A673 (cell line): ENCODE measurements at regions not wholly inside any gene's neighbourhood (a gene's known extent, or its start where the extent isn't known, plus 50 kb on each side); places are given as distances from the start of the nearest gene placed in this dataset.

Experiments
- BruUV-seq: library from RNA; stranded (reverse); fragments of 400-500 nt; replicated peaks from 2 replicates; lab custom pipeline; 2021; lab: Mats Ljungman, UMichigan
- CTCF ChIA-PET: fragments of 300-600 bp; sonication (Branson Sonifier 250); formaldehyde crosslinking; loops from one replicate; lab custom pipeline; 2022; ENCODE audit warnings: antibody characterized with exemption; lab: Charles Lee
- POLR2A ChIA-PET: fragments of 300-600 bp; sonication (Branson Sonifier 250); formaldehyde crosslinking; loops from one replicate; lab custom pipeline; 2022; ENCODE audit warnings: antibody characterized with exemption; ENCODE audit not compliant: low non-redundant PET; lab: Charles Lee
- DNase-seq: peaks from one replicate; pipeline ENCODE4 v3.0.0-alpha.2; 2015; ENCODE audit warnings: low spot score
- H3K27ac ChIP-seq: fragments of 200-600 bp; sonication (generic); 2 replicates; pipeline ENCODE4 v1.5.1; 2016; ENCODE audit warnings: mixed run types, low read depth, mild to moderate bottlenecking, mixed read lengths, antibody characterized with exemption, low read length; ENCODE audit not compliant: poor library complexity, severe bottlenecking
- H3K27me3 ChIP-seq: fragments of 200-600 bp; sonication (generic); replicated peaks from 2 replicates; pipeline ENCODE4 v1.6.1; 2017; ENCODE audit warnings: mixed run types, low read depth, mild to moderate bottlenecking, mixed read lengths, antibody characterized with exemption, low read length; ENCODE audit not compliant: insufficient read depth, poor library complexity
- H3K36me3 ChIP-seq: fragments of 200-600 bp; sonication (generic); 2 replicates; pipeline ENCODE4 v1.6.1; 2016; ENCODE audit warnings: mixed run types, mild to moderate bottlenecking, mixed read lengths, antibody characterized with exemption, low read length; ENCODE audit not compliant: insufficient read depth, poor library complexity, severe bottlenecking
- H3K4me1 ChIP-seq: fragments of 200-600 bp; sonication (generic); 2 replicates; pipeline ENCODE4 v1.6.1; 2017; ENCODE audit warnings: mixed run types, mild to moderate bottlenecking, mixed read lengths, antibody characterized with exemption, low read length; ENCODE audit not compliant: insufficient read depth, poor library complexity, severe bottlenecking
- H3K4me3 ChIP-seq: fragments of 200-600 bp; sonication (generic); 2 replicates; pipeline ENCODE4 v1.5.1; 2016; ENCODE audit warnings: low read depth, mixed run types, mild to moderate bottlenecking, mixed read lengths, low read length; ENCODE audit not compliant: poor library complexity, severe bottlenecking
- H3K9me3 ChIP-seq: fragments of 200-600 bp; sonication (generic); 2 replicates; pipeline ENCODE4 v1.6.1; 2016; ENCODE audit warnings: mixed run types, low read depth, mild to moderate bottlenecking, mixed read lengths, antibody characterized with exemption, low read length; ENCODE audit not compliant: poor library complexity, severe bottlenecking
- CTCF ChIP-seq: fragments of 300-800, 200-600 bp; sonication (generic); conservative IDR thresholded peaks from 2 replicates; pipeline ENCODE4 v1.5.1; 2017; ENCODE audit warnings: low read depth, mild to moderate bottlenecking, antibody characterized with exemption, low read length, moderate library complexity, mixed read lengths
- EZH2 ChIP-seq: fragments of 200-600 bp; sonication (generic); IDR thresholded peaks from 2 replicates; pipeline ENCODE4 v1.6.1; 2017; ENCODE audit warnings: borderline replicate concordance, low read depth, mild to moderate bottlenecking, mixed read lengths, antibody characterized with exemption, low read length; ENCODE audit not compliant: poor library complexity, severe bottlenecking
- intact Hi-C: fragments of 100-400 bp; cut with micrococcal nuclease; formaldehyde crosslinking; loops from one replicate; pipeline ENCODE4 v1.10.0; 2022; ENCODE audit not compliant: unreplicated experiment

- no peaks in the 10 kb centered on the region for H3K4me1 ChIP-seq
- POLR2A ChIA-PET: no interaction called here
- no peak overlapping the region for H3K27ac ChIP-seq
- H3K27me3 ChIP-seq: peaks cover 7% of the 10 kb centered on the region
- intact Hi-C loops: no loop called here
- DNase-seq: no peak
- BruUV-seq: no TSS peak
- CTCF ChIA-PET: no interaction called here
- no peaks in the 10 kb centered on the region for H3K36me3 ChIP-seq
- H3K4me3 ChIP-seq: no peak overlapping the region
- TF ChIP-seq EZH2: no peak
- TF ChIP-seq CTCF: no peak
- H3K9me3 ChIP-seq: no peaks in the 10 kb centered on the region
These were observed 59.7 kb upstream of the CLPB start for GRCh38 chr11:72494109-72494429.

- no peak overlapping the region for H3K27ac ChIP-seq
- intact Hi-C loops: no loop called here
- no peaks in the 10 kb centered on the region for H3K9me3 ChIP-seq
- TF ChIP-seq CTCF: no peak
- no peak for TF ChIP-seq EZH2
- H3K4me3 ChIP-seq: no peak overlapping the region
- ChIA-PET POLR2A (no interaction called here), CTCF (no interaction called here)
- H3K4me1 ChIP-seq: no peaks in the 10 kb centered on the region
- no peak for DNase-seq
- H3K36me3 ChIP-seq: no peaks in the 10 kb centered on the region
- H3K27me3 ChIP-seq: peaks cover 9% of the 10 kb centered on the region
- BruUV-seq: no TSS peak
These were observed 59.2 kb upstream of the CLPB start for GRCh38 chr11:72493426-72494108.

- Histone ChIP-seq H3K27me3 (peaks cover 13% of the 10 kb centered on the region), H3K9me3 (no peaks in the 10 kb centered on the region), H3K4me3 (no peak overlapping the region), H3K4me1 (no peaks in the 10 kb centered on the region), H3K27ac (no peak overlapping the region), H3K36me3 (no peaks in the 10 kb centered on the region)
- ChIA-PET CTCF (no interaction called here), POLR2A (no interaction called here)
- intact Hi-C loops: no loop called here
- TF ChIP-seq CTCF (no peak), EZH2 (no peak)
- no peak for DNase-seq
- BruUV-seq: no TSS peak
These were observed 56.7 kb upstream of the CLPB start for GRCh38 chr11:72491001-72491400.
